GM18505 (cell line): ENCODE measurements at regions not wholly inside any gene's neighbourhood (a gene's known extent, or its start where the extent isn't known, plus 50 kb on each side); places are given as distances from the start of the nearest gene placed in this dataset.
A peak's percentile ranks its signal among the peaks of the same experiment; 100 is the strongest.

ENCODE experiments used
- ATAC-seq: cut with Tn5 transposase; IDR thresholded peaks from one replicate; pipeline ENCODE4 v1.9.1; 2021; ENCODE audit not compliant: unreplicated experiment
- POLR2A ChIP-seq: IDR thresholded peaks from 4 replicates; pipeline ENCODE4 v1.6.1; 2011; ENCODE audit warnings: borderline replicate concordance; ENCODE audit not compliant: insufficient read depth, insufficient read length; ENCODE audit errors: extremely low read depth

GRCh38 chr3:30498587-30498967, 107.8 kb upstream of the TGFBR2 start:
- no peak for TF ChIP-seq POLR2A
- no peak for ATAC-seq

- TF ChIP-seq POLR2A, result no peak
- ATAC-seq, result peak; percentile 91
Measured at GRCh38 chr3:30500666-30501399, 105.6 kb upstream of the TGFBR2 start.

- TF ChIP-seq POLR2A, result no peak
- ATAC-seq, result no peak
Measured at GRCh38 chr3:30501526-30501925, 104.9 kb upstream of the TGFBR2 start.

- peak; percentile 7 for ATAC-seq
- TF ChIP-seq POLR2A, result no peak
Measured at GRCh38 chr3:30502051-30502741, 104.2 kb upstream of the TGFBR2 start.

GRCh38 chr3:30502742-30503073, 103.7 kb upstream of the TGFBR2 start:
- peak; percentile 56 for ATAC-seq
- TF ChIP-seq POLR2A, result no peak

GRCh38 chr3:30503446-30503845, 103.0 kb upstream of the TGFBR2 start:
- no peak for ATAC-seq
- no peak for TF ChIP-seq POLR2A

GRCh38 chr3:30504939-30505338, 101.5 kb upstream of the TGFBR2 start:
- no peak for ATAC-seq
- TF ChIP-seq POLR2A, result no peak

GRCh38 chr3:30505866-30506520, 100.4 kb upstream of the TGFBR2 start:
- TF ChIP-seq POLR2A, result no peak

GRCh38 chr3:30508339-30508738, 98.1 kb upstream of the TGFBR2 start:
- no peak for ATAC-seq
- no peak for TF ChIP-seq POLR2A

More at GRCh38 chr3:30505866-30506520, 100.4 kb upstream of the TGFBR2 start:
- no peak for ATAC-seq

- TF ChIP-seq POLR2A, result no peak
- no peak for ATAC-seq
Measured at GRCh38 chr3:30510596-30510995, 95.8 kb upstream of the TGFBR2 start.

GRCh38 chr3:30511524-30512251, 94.7 kb upstream of the TGFBR2 start:
- no peak for ATAC-seq
- TF ChIP-seq POLR2A, result no peak

GRCh38 chr3:30512576-30512975, 93.8 kb upstream of the TGFBR2 start:
- no peak for ATAC-seq
- no peak for TF ChIP-seq POLR2A
